ENCODE measurements at regions not wholly inside any gene's neighbourhood (a gene's known extent, or its start where the extent isn't known, plus 50 kb on each side); places are given as distances from the start of the nearest gene placed in this dataset.

DNA sequence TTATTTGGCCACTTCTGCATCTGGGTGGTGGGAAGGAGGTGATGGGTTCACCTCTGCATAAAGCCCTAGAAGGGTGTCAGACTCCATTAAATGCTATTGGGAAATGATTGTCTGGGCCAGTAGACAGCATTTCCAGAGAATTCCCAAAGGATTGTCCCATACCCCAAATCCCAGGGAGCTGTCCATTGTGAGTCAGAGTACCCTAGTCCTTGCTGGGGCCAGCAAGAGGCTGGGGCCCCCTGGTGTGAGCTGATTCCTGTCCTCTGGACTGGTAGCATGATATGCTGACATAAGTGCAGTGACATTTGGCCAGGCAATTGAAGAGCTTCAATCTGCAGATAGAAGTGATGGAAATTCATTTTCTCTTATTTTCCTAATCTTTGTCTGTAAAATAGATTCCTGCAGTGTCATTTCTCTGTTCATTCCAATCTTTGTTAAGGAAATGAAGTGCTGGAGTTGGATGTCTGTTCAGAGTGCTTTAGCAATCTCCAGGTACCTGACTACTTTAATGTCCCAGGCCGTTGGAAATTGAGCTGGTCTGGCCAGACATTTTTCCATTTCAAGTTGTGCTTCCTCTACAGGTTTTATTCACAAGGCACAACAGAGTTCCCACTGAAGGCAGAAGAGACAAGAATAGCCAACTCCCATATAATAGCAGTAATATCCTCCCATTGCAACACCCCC, 91.2 kb downstream of the RPLP1 start:
- H3K36me3 ChIP-seq (ENCODE audit: insufficient read depth, low read length), result no peaks in the 10 kb centered on the region
- H3K4me3 ChIP-seq (ENCODE audit: low read depth, low read length, poor library complexity, severe bottlenecking), result no peak overlapping the region
- no peak overlapping the region for H2AFZ ChIP-seq (ENCODE audit: low read length)
- no peaks in the 10 kb centered on the region for H3K9me2 ChIP-seq (ENCODE audit: insufficient read depth, low read length)
- H3K79me2 ChIP-seq (ENCODE audit: insufficient read depth, low read depth, low read length), result no peaks in the 10 kb centered on the region
- H3K4me1 ChIP-seq (ENCODE audit: insufficient read depth, low read length, poor library complexity, severe bottlenecking), result no peaks in the 10 kb centered on the region
- no peak overlapping the region for H3K27ac ChIP-seq (ENCODE audit: low read depth, low read length, poor library complexity, severe bottlenecking)
- ChIA-PET CTCF (ENCODE audit: unreplicated experiment) (no interaction called here), POLR2A (interaction anchor here (0.6 kb wide), 1 partner anchor 743 kb away, joined by 3 read pairs; no protein-coding TSS in a partner anchor)
- no peaks in the 10 kb centered on the region for H3K9me3 ChIP-seq (ENCODE audit: low read length)
- no peaks in the 10 kb centered on the region for H4K20me1 ChIP-seq (ENCODE audit: insufficient read depth, low read length)
- TF ChIP-seq CTCF (conservative IDR thresholded peaks at IDR 0.05; ENCODE audit: low read length) (no peak), EZH2phosphoT487 (IDR thresholded peaks at IDR 0.05; ENCODE audit: borderline replicate concordance, low read depth, low read length) (no peak)
- no TSS peak for BruUV-seq (replicated peaks)
- intact Hi-C loops (cut with micrococcal nuclease; ENCODE audit: unreplicated experiment), result no loop called here
- H3K4me2 ChIP-seq (ENCODE audit: low read length), result no peak overlapping the region
- no peak for DNase-seq (ENCODE audit: low spot score)

GRCh38 chr15:69544365-69545113, 91.9 kb downstream of the RPLP1 start:
- Histone ChIP-seq H3K9me2 (ENCODE audit: insufficient read depth, low read length) (no peaks in the 10 kb centered on the region), H2AFZ (ENCODE audit: low read length) (no peak overlapping the region), H3K27ac (ENCODE audit: low read depth, low read length, poor library complexity, severe bottlenecking) (no peak overlapping the region), H3K9me3 (ENCODE audit: low read length) (no peaks in the 10 kb centered on the region), H3K79me2 (ENCODE audit: insufficient read depth, low read depth, low read length) (no peaks in the 10 kb centered on the region), H3K36me3 (ENCODE audit: insufficient read depth, low read length) (no peaks in the 10 kb centered on the region), H3K4me2 (ENCODE audit: low read length) (no peak overlapping the region), H3K4me3 (ENCODE audit: low read depth, low read length, poor library complexity, severe bottlenecking) (no peak overlapping the region), H3K4me1 (ENCODE audit: insufficient read depth, low read length, poor library complexity, severe bottlenecking) (no peaks in the 10 kb centered on the region), H4K20me1 (ENCODE audit: insufficient read depth, low read length) (no peaks in the 10 kb centered on the region)
- intact Hi-C loops (cut with micrococcal nuclease; ENCODE audit: unreplicated experiment), result no loop called here
- no peak for DNase-seq (ENCODE audit: low spot score)
- BruUV-seq (replicated peaks), result no TSS peak
- TF ChIP-seq EZH2phosphoT487 (IDR thresholded peaks at IDR 0.05; ENCODE audit: borderline replicate concordance, low read depth, low read length) (no peak), CTCF (conservative IDR thresholded peaks at IDR 0.05; ENCODE audit: low read length) (no peak)
- CTCF ChIA-PET (ENCODE audit: unreplicated experiment), result no interaction called here
- POLR2A ChIA-PET, result no interaction called here

- no TSS peak for BruUV-seq (replicated peaks)
- TF ChIP-seq EZH2phosphoT487 (IDR thresholded peaks at IDR 0.05; ENCODE audit: borderline replicate concordance, low read depth, low read length), result no peak
- no peak for TF ChIP-seq CTCF (conservative IDR thresholded peaks at IDR 0.05; ENCODE audit: low read length)
- H3K9me3 ChIP-seq (ENCODE audit: low read length), result no peaks in the 10 kb centered on the region
- no peak overlapping the region for H3K4me3 ChIP-seq (ENCODE audit: low read depth, low read length, poor library complexity, severe bottlenecking)
- no peaks in the 10 kb centered on the region for H3K9me2 ChIP-seq (ENCODE audit: insufficient read depth, low read length)
- H3K27ac ChIP-seq (ENCODE audit: low read depth, low read length, poor library complexity, severe bottlenecking), result no peak overlapping the region
- no peaks in the 10 kb centered on the region for H4K20me1 ChIP-seq (ENCODE audit: insufficient read depth, low read length)
- H3K4me2 ChIP-seq (ENCODE audit: low read length), result no peak overlapping the region
- no peak overlapping the region for H2AFZ ChIP-seq (ENCODE audit: low read length)
- H3K36me3 ChIP-seq (ENCODE audit: insufficient read depth, low read length), result no peaks in the 10 kb centered on the region
- intact Hi-C loops (cut with micrococcal nuclease; ENCODE audit: unreplicated experiment), result no loop called here
- DNase-seq (ENCODE audit: low spot score), result no peak
- ChIA-PET POLR2A (interaction anchor here (0.5 kb wide), 1 partner anchor 1029 kb away, joined by 3 read pairs; no protein-coding TSS in a partner anchor), CTCF (ENCODE audit: unreplicated experiment) (no interaction called here)
- H3K79me2 ChIP-seq (ENCODE audit: insufficient read depth, low read depth, low read length), result no peaks in the 10 kb centered on the region
- H3K4me1 ChIP-seq (ENCODE audit: insufficient read depth, low read length, poor library complexity, severe bottlenecking), result no peaks in the 10 kb centered on the region
Measured at GRCh38 chr15:69546182-69546581, 93.6 kb downstream of the RPLP1 start.
